PC-3 (cell line): ENCODE measurements at regions not wholly inside any gene's neighbourhood (a gene's known extent, or its start where the extent isn't known, plus 50 kb on each side); places are given as distances from the start of the nearest gene placed in this dataset.

Source experiments
- ATAC-seq: fragments of 200-7000 bp; cut with Tn5 transposase; 2 replicates; pipeline ENCODE4 v1.9.1; 2020; ENCODE audit warnings: mild to moderate bottlenecking, moderate library complexity
- BruUV-seq: library from RNA; stranded (reverse); fragments of 400-500 nt; replicated peaks from 2 replicates; lab custom pipeline; 2021; lab: Mats Ljungman, UMichigan
- CTCF ChIA-PET: fragments of 300-600 bp; sonication (Branson Sonifier 250); formaldehyde crosslinking; loops from one replicate; lab custom pipeline; 2022; ENCODE audit warnings: antibody characterized with exemption; lab: Charles Lee
- POLR2A ChIA-PET: fragments of 300-600 bp; sonication (Branson Sonifier 250); formaldehyde crosslinking; loops from one replicate; lab custom pipeline; 2022; ENCODE audit warnings: antibody characterized with exemption; ENCODE audit not compliant: unreplicated experiment; lab: Charles Lee
- DNase-seq: peaks from one replicate; pipeline ENCODE4 v3.0.0-alpha.2; 2015
- H2AFZ ChIP-seq: fragments of 300-600 bp; sonication (generic); 2 replicates; pipeline ENCODE4 v1.6.0; 2016; ENCODE audit warnings: antibody characterized with exemption, low read length
- H3F3A ChIP-seq: fragments of 300-600 bp; sonication (generic); one replicate; pipeline ENCODE4 v1.6.0; 2017; ENCODE audit warnings: antibody characterized with exemption, low read length, control low read depth, mild to moderate bottlenecking; ENCODE audit not compliant: unreplicated experiment
- H3K27ac ChIP-seq: fragments of 300-600 bp; sonication (generic); 2 replicates; pipeline ENCODE4 v1.5.1; 2016; ENCODE audit warnings: mild to moderate bottlenecking, low read length
- H3K27me3 ChIP-seq: fragments of 300-600 bp; sonication (generic); 2 replicates; pipeline ENCODE4 v1.6.1; 2016; ENCODE audit warnings: low read length, mixed read lengths
- H3K36me3 ChIP-seq: fragments of 300-600 bp; sonication (generic); 2 replicates; pipeline ENCODE4 v1.6.1; 2016; ENCODE audit warnings: low read depth, mixed run types, low read length, mixed read lengths
- H3K4me1 ChIP-seq: fragments of 300-600 bp; sonication (generic); 2 replicates; pipeline ENCODE4 v1.5.1; 2016; ENCODE audit warnings: low read length; ENCODE audit not compliant: insufficient read depth
- H3K4me2 ChIP-seq: fragments of 300-600 bp; sonication (generic); 2 replicates; pipeline ENCODE4 v1.6.0; 2016; ENCODE audit warnings: low read length
- H3K4me3 ChIP-seq: fragments of 300-600 bp; sonication (generic); 2 replicates; pipeline ENCODE4 v1.5.1; 2016; ENCODE audit warnings: mild to moderate bottlenecking, low read length, mixed read lengths
- H3K79me2 ChIP-seq: fragments of 300-600 bp; sonication (generic); 2 replicates; pipeline ENCODE4 v1.6.1; 2017; ENCODE audit warnings: low read length, mixed read lengths
- H3K9ac ChIP-seq: fragments of 300-600 bp; sonication (generic); 2 replicates; pipeline ENCODE4 v1.6.0; 2016; ENCODE audit warnings: mild to moderate bottlenecking, low read length
- H3K9me2 ChIP-seq: fragments of 300-600 bp; sonication (generic); replicated peaks from 2 replicates; pipeline ENCODE4 v1.6.1; 2016; ENCODE audit warnings: mixed run types, low read length, mixed read lengths
- H3K9me3 ChIP-seq: fragments of 300-600 bp; sonication (generic); 2 replicates; pipeline ENCODE4 v1.6.1; 2016; ENCODE audit warnings: low read length, mixed read lengths
- H4K20me1 ChIP-seq: fragments of 300-600 bp; sonication (generic); 2 replicates; pipeline ENCODE4 v1.6.1; 2016; ENCODE audit warnings: low read length, mixed read lengths
- EZH2 ChIP-seq: fragments of 300-600 bp; sonication (generic); IDR thresholded peaks from one replicate; pipeline ENCODE4 v1.6.1; 2017; ENCODE audit warnings: antibody characterized with exemption, mild to moderate bottlenecking, low read length; ENCODE audit not compliant: unreplicated experiment
- EZH2phosphoT487 ChIP-seq: fragments of 300-600 bp; sonication (generic); IDR thresholded peaks from 2 replicates; pipeline ENCODE4 v1.6.1; 2018; ENCODE audit warnings: mild to moderate bottlenecking, antibody characterized with exemption, low read length, borderline replicate concordance
- intact Hi-C: fragments of 100-400 bp; cut with micrococcal nuclease; formaldehyde crosslinking; loops from 2 replicates; pipeline ENCODE4 v1.9.0; 2023
- TF ChIP-seq, protein P1 (sequence below): fragments of 300-600 bp; sonication (generic); conservative IDR thresholded peaks from 2 replicates; pipeline ENCODE4 v1.5.1; 2017; ENCODE audit warnings: antibody characterized with exemption, low read depth, mild to moderate bottlenecking, low read length

DNA sequence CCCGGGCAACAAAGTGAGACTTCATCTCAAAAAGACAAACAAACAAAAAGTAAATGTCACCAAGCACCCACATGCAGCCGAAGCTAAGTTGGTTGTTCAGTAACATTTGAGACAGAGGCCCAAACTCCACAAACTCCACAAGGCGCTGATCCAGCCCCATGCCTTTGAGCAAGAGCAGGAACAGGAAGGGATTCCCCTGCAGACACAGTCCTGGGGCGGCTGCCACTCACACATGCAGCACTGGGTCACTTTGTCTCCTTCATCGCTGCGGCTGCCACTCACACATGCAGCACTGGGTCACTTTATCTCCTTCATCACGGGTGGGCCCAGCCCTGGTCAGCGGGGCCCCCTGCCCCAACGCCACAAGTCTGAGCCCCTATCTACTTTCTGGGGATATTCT lies 246.9 kb upstream of the RREB1 start:
- CTCF ChIA-PET = no interaction called here

DNA sequence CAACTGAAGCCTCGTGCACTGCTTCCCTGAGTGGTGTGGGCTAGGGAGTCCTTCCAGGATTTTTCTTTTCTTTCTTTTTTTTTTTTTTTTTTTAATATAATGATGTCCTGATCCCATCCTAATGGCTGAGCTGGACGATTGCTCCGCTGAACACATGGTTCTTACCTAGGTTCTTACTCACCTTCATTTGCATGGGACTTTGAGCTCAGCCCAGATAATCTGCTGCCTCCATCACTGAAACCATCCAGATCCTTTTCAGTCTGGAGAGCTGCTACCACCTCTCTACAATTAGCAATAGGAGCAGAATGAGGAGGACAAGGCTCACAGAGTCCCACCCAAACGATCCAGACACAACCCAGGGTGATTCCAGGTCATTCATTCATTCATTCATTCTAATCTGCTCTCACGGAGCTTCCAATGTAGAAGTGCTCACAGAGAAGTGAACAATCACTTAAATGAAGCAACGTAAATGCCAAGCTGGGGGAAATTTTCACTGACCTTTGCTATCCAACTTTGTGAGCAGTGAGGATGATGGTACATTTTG lies 246.3 kb upstream of the RREB1 start:
- ChIA-PET CTCF (no interaction called here), POLR2A (interaction anchor here (0.6 kb wide), 1 partner anchor 381 kb away, joined by 3 read pairs; no protein-coding TSS in a partner anchor)
- Histone ChIP-seq H3K27me3 (no peaks in the 10 kb centered on the region), H3F3A (no peaks in the 10 kb centered on the region), H3K4me2 (no peak overlapping the region), H3K9ac (no peak overlapping the region), H3K36me3 (no peaks in the 10 kb centered on the region), H3K4me1 (peaks cover 16% of the 10 kb centered on the region), H3K27ac (no peak overlapping the region), H3K4me3 (no peak overlapping the region), H3K79me2 (no peaks in the 10 kb centered on the region), H2AFZ (no peak overlapping the region), H3K9me3 (no peaks in the 10 kb centered on the region), H4K20me1 (no peaks in the 10 kb centered on the region), H3K9me2 (no peaks in the 10 kb centered on the region)
- no peak for DNase-seq
- intact Hi-C loops = no loop called here
- BruUV-seq = no TSS peak
- no peak for ATAC-seq
- no peak for TF ChIP-seq EZH2phosphoT487
- TF ChIP-seq, protein P1, sequence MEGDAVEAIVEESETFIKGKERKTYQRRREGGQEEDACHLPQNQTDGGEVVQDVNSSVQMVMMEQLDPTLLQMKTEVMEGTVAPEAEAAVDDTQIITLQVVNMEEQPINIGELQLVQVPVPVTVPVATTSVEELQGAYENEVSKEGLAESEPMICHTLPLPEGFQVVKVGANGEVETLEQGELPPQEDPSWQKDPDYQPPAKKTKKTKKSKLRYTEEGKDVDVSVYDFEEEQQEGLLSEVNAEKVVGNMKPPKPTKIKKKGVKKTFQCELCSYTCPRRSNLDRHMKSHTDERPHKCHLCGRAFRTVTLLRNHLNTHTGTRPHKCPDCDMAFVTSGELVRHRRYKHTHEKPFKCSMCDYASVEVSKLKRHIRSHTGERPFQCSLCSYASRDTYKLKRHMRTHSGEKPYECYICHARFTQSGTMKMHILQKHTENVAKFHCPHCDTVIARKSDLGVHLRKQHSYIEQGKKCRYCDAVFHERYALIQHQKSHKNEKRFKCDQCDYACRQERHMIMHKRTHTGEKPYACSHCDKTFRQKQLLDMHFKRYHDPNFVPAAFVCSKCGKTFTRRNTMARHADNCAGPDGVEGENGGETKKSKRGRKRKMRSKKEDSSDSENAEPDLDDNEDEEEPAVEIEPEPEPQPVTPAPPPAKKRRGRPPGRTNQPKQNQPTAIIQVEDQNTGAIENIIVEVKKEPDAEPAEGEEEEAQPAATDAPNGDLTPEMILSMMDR = no peak
- TF ChIP-seq EZH2 = no peak

More for the DNA sequence above, 246.9 kb upstream of the RREB1 start:
- ATAC-seq = no peak
- no TSS peak for BruUV-seq
- Histone ChIP-seq H3K36me3 (no peaks in the 10 kb centered on the region), H3K79me2 (no peaks in the 10 kb centered on the region), H3F3A (no peaks in the 10 kb centered on the region), H3K4me3 (no peak overlapping the region), H3K27me3 (no peaks in the 10 kb centered on the region), H3K9me2 (no peaks in the 10 kb centered on the region), H4K20me1 (no peaks in the 10 kb centered on the region), H2AFZ (no peak overlapping the region), H3K9me3 (no peaks in the 10 kb centered on the region), H3K4me1 (peaks cover 22% of the 10 kb centered on the region), H3K4me2 (no peak overlapping the region), H3K27ac (no peak overlapping the region), H3K9ac (no peak overlapping the region)
- POLR2A ChIA-PET = no interaction called here
- TF ChIP-seq, protein P1 = no peak
- TF ChIP-seq EZH2 = no peak
- TF ChIP-seq EZH2phosphoT487 = no peak
- intact Hi-C loops = no loop called here
- no peak for DNase-seq

DNA sequence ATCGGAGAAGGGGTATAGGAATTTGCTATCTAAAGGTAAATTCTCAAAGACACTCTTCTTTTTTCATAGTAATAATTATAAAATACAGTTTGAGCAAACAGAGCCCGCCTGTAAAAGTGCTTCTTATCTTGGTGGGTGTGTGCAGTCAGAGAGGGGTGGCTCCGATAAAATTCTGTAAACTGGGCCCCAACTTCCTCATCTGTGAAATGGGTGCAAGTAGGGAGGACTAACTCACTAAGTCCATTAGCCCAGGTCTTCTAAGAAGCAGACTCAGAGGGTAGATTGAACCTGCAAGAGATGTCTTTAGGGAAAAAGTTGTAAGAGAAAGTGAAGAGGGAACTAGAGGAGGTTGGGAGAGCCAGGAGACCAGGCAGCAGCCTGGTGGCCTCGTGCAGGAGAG lies 245.8 kb upstream of the RREB1 start:
- no TSS peak for BruUV-seq
- H3K27me3 ChIP-seq = no peaks in the 10 kb centered on the region
- no peak overlapping the region for H3K9ac ChIP-seq
- no peak for ATAC-seq
- H3K36me3 ChIP-seq = no peaks in the 10 kb centered on the region
- no peaks in the 10 kb centered on the region for H3K79me2 ChIP-seq
- POLR2A ChIA-PET = interaction anchor here (0.6 kb wide), 1 partner anchor 380 kb away, joined by 3 read pairs; no protein-coding TSS in a partner anchor
- no peak overlapping the region for H3K27ac ChIP-seq
- no peak for TF ChIP-seq EZH2
- no peak for TF ChIP-seq EZH2phosphoT487
- TF ChIP-seq, protein P1 = no peak
- no peaks in the 10 kb centered on the region for H3K9me2 ChIP-seq
- H3K4me2 ChIP-seq = no peak overlapping the region
- no peaks in the 10 kb centered on the region for H3F3A ChIP-seq
- no peak for DNase-seq
- H3K4me1 ChIP-seq = peaks cover 11% of the 10 kb centered on the region
- H4K20me1 ChIP-seq = no peaks in the 10 kb centered on the region
- no peak overlapping the region for H3K4me3 ChIP-seq
- intact Hi-C loops = no loop called here
- H3K9me3 ChIP-seq = no peaks in the 10 kb centered on the region
- H2AFZ ChIP-seq = no peak overlapping the region
- CTCF ChIA-PET = no interaction called here
